C4-2B (cell line): ENCODE measurements at regions not wholly inside any gene's neighbourhood (a gene's known extent, or its start where the extent isn't known, plus 50 kb on each side); places are given as distances from the start of the nearest gene placed in this dataset.

Source experiments
- CTCF ChIP-seq: fragments of 450-650 bp; conservative IDR thresholded peaks from 2 replicates; pipeline ENCODE4 v1.5.1; 2017; ENCODE audit warnings: mild to moderate bottlenecking
- ZFX ChIP-seq: fragments of 450-650 bp; IDR thresholded peaks from 2 replicates; pipeline ENCODE4 v1.6.1; 2017

GRCh38 chr5:115396081-115396480 lies 99.6 kb upstream of the CCDC112 start:
- TF ChIP-seq CTCF (no peak), ZFX (no peak)
